HS-5 (cell line): ENCODE measurements at regions not wholly inside any gene's neighbourhood (a gene's known extent, or its start where the extent isn't known, plus 50 kb on each side); places are given as distances from the start of the nearest gene placed in this dataset.

ENCODE experiments used
- DNase-seq: peaks from one replicate; pipeline ENCODE4 v3.0.0-alpha.2; 2012; ENCODE audit warnings: low read depth

GRCh38 chr12:116402163-116402939, 124.9 kb upstream of the MED13L start:
- no peak for DNase-seq

- no peak for DNase-seq
Measured at GRCh38 chr12:116403546-116403945, 126.1 kb upstream of the MED13L start.

GRCh38 chr12:116404247-116404646, 126.8 kb upstream of the MED13L start:
- no peak for DNase-seq

DNA sequence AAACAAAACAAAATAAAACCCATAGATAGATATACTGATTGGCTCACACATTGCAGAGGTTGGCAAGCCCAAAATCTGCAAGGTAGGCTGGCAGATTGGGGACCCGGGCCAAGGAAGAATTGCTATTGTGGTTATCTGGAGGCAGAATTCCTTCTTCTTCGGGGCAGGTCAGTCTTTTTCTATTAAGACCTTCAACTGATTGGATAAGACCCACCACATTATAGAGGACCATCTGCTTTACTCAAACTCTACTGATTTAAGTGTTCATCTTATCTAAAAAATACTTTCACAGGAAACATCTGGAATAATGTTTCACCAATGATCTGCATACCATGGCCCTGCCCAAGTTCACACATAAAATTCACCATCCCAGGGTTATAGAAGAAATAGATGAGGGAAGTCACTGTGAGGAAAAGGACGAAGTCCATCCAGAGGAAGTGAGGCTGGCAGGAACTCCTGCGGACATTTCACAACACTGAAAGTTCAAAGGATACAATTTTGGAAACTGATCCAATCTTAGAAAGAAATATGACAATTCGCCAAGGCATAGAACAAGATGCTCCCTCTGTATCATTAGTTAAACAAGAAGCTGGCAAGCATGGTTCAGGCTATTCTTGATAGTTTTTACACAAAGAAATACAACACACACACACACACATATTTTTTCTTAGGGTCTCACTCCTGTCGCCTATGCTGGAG, 127.6 kb upstream of the MED13L start:
- DNase-seq = no peak

DNA sequence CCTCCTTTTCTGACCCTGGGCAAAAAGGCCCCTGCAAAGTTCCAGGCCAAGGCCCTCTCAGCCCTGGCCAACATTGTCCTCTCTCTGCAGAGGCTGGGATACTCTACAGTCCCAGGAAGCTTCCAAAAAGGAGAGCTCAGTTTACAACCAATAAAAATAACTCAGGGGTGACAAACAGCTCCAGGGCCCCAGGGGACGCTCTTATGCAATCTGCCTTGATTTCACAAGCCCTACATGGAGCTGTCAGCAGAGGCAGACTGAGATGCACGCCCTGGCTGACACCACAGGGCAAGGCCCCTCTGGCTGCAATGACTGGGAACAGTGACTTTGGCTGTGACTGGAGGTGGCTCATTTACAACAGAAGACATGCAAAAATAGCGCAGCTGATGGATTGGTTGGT, 129.0 kb upstream of the MED13L start:
- no peak for DNase-seq

- no peak for DNase-seq
Measured at GRCh38 chr12:116408489-116409250, 131.2 kb upstream of the MED13L start.

DNA sequence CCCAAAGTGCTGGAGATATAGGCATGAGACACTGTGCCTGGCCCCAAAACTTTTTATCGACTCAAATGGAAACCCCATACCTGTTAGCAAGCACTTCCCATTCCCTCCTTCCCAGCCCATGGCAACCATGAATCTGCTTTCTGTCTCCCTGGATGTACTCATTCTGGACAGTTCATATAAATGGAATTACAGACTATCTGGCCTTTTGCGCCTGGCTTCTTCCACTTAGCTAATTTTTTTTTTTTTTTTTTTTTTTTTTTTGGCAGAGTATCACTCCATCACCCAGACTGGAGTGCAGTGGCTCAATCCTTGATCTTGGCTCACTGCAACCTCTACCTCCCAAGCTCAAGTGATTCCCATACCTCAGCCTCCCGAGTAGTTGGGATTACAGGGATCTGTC, 134.5 kb upstream of the MED13L start:
- DNase-seq = no peak

DNA sequence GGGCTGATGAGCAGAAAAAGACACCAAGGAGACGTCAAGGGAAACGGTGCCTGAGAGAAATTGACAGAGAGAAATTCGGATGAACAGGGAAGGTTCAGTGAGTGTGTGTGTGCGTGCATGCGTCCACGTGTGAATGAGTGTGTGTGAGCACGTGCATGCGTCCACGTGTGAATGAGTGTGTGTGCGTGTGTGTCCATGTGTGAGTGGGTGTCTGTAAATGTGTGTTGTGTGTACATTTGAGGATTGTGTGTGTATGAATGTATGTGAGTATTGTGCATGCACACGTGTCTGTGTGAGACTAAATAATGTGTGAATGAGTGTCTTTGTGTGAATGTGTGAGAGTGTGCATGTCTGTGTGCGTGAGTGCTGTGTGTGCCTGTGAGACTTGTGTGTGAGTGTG, 137.4 kb upstream of the MED13L start:
- DNase-seq = no peak

DNA sequence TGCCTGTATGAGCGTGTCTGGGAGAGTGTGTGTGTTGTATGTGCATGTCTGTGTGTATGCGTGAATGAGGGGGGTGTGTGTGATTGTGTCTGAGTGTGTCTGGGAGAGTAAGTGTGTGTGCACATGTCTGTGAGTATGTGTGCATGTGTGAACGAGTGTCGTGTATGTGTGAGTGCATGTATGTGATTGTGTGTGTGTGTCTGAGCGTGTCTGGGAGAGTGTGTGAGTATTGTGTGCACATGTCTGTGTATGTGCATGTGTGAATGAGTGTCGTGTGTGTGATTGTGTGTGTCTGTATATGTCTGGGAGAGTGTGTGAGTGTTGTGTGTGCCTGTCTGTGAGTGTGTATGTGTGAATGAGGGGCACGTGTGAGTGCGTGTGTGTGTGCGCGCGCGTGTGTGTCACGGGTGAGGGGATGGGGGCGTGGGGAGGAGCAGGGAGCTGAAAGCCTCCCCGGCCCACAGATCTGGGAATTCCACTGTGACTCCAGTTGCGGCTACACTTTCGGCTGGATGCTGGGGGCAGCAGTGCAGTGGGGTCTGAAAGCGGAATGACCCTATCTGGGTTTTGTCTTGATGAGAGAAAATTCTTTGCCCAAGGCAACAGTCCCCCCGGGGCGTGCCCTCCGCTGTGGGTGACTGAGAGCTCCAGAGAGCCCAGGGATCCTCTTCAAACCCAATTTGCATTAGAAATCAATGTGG, 138.1 kb upstream of the MED13L start:
- DNase-seq = no peak

DNA sequence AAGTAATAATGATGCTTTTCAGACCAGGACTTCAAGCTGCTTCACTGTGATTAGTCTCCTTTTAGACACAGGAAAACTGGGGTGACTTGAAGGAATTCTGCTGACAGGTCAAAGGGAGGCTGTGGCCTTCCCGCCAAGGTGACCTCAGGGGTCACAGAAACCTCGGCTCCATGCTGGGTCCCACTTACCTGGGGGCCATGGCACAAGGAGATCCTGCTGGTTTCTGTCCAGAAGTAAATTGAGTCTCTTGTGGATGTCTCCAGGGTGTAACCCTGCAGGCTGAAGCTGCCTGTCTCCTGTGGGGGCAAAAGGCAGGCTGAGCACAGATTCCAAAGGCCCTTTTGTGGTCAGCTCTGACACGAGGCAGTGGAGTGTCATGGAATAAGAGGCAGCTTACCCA, 138.7 kb upstream of the MED13L start:
- DNase-seq = no peak

GRCh38 chr12:116418551-116418950, 140.6 kb upstream of the MAP1LC3B2 start:
- no peak for DNase-seq

GRCh38 chr12:116420227-116420880, 138.8 kb upstream of the MAP1LC3B2 start:
- DNase-seq = no peak

GRCh38 chr12:116421785-116422538, 137.2 kb upstream of the MAP1LC3B2 start:
- DNase-seq = no peak

DNA sequence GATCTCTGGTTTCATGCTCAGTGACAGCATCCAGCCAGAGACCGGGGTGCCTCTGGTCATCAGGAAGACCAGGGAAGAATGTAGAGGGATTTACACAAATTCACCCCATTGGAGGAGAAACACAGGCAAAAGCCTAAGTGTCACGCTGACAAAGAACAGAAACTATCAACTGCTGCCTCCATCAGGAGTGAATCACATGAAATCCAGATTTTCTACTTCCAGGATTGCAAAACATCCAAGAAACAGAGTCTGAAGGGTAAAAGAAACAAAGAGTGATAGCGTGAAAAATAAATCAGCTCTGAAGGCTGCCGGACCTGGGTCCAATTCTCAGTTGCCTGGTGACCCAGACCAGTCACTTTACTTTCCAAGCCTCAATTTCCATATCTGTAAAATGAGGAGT, 136.1 kb upstream of the MAP1LC3B2 start:
- no peak for DNase-seq

DNA sequence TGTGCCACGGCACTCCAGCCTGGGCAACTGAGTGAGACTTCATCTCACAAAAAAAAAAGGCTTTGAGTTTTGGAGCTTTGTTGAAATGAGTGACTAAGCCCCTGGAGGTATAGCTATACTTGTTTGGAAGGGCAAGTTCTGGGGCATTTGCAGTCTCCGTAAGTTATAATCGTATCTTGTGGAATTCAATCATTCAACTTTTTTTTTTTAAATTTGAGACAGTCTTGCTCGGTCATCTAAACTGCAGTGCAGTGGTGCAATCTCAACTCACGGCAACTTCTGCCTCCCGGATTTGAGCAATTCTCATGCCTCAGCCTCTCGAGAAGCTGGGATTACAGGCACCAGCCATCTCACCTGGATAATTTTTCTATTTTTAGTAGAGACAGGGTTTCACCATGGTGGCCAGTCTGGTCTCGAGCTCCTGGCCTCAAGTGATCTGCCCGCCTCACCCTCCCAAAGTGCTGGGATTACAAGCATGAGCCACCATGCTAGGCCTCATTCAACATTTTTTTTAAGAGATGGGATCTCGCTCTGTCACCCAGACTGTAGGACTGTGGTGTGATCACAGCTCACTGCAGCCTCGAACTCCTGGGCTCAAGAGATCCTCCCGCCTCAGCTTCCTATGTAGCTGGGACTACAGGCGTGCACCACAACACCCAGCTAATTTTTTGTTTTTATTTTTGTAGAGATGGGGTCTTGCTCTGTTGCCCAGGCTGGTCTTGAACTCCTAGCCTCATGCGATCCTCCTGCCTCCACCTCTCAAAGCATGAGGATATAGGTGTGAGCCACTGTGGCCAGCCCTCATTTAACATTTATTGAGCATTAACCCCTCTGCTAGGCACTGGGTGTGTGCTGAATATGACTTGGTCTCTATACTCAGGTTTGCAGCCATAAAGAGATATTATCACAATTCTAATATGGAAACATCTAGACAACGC, 133.7 kb upstream of the MAP1LC3B2 start:
- DNase-seq = no peak

GRCh38 chr12:116426391-116427136, 132.6 kb upstream of the MAP1LC3B2 start:
- peak; percentile 96 for DNase-seq

DNA sequence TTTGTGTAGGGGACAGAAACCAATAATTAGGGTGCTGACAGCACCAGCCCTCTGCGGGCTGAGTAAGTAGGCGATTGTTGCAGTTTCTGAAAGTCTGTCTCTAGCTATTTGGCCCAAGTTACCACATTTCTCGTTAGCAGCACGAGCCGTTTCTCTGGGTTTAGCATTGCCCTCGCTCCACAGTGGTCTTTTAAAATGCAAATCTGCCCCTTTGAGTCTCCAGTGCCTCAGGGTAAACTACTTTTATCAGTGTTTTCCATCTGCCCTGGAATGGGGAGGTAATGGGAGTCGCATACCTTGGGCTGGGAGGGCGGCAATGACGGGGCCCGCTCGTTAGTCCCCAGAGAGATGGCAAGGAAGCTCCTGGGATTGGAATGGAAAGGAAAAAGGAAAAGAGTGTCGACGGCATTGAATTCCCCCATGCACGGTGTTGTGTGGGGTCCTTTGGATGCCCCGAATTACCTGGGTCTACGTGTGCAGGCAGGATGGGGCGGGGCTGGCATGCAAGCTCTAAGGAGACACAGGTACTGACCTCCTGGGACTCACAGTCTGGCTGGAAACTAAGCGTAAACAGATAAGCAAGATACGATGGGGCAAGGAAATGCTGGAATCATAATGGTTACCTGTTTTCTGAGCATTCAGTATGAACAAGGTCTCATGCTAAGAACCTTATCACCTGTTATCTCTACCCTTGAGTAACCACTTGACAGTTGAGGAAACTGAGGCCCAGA, 131.8 kb upstream of the MAP1LC3B2 start:
- DNase-seq = no peak

- no peak for DNase-seq
Measured at GRCh38 chr12:116429826-116430360, 129.3 kb upstream of the MAP1LC3B2 start.
